ENCODE measurements at regions not wholly inside any gene's neighbourhood (a gene's known extent, or its start where the extent isn't known, plus 50 kb on each side); places are given as distances from the start of the nearest gene placed in this dataset.

GRCh38 chr6:40891131-40891530 is 147.9 kb downstream of the UNC5CL start:
- TF ChIP-seq CTCF (conservative IDR thresholded peaks at IDR 0.05; ENCODE audit: low read depth, low read length) = no peak
- no peak for TF ChIP-seq EZH2 (IDR thresholded peaks at IDR 0.05; ENCODE audit: borderline replicate concordance, low read depth, low read length, poor library complexity, severe bottlenecking)
